ENCODE measurements at regions not wholly inside any gene's neighbourhood (a gene's known extent, or its start where the extent isn't known, plus 50 kb on each side); places are given as distances from the start of the nearest gene placed in this dataset.
A peak's percentile ranks its signal among the peaks of the same experiment; 100 is the strongest.
"Not testable (repeated sequence)": the region's sequence is repeated elsewhere in the genome, so short reads cannot be mapped to it uniquely, and the experiment has no call there.

DNA sequence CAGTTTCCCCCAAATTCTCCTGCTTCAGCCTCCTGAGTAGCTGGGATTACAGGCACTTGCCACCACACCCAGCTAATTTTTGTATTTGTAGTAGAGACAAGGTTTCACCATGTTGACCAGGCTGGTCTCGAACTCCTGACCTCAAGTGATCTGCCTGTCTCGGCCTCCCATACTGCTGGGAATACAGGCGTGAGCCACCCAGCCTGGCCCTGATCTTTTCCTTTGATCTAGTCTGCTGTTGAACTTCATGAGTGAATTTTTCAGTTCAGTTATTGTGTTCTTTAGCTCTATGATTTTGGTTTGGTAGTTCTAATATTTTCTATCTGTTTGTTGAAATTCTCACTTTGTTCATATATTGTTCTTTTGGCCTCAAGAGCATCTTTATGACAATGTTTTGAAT, 83.4 kb upstream of the RAP2C start:
- not testable (repeated sequence) for FAIRE-seq

- FAIRE-seq, result no peak
Observed at GRCh38 chrX:132294776-132295495, 75.7 kb upstream of the RAP2C start.

DNA sequence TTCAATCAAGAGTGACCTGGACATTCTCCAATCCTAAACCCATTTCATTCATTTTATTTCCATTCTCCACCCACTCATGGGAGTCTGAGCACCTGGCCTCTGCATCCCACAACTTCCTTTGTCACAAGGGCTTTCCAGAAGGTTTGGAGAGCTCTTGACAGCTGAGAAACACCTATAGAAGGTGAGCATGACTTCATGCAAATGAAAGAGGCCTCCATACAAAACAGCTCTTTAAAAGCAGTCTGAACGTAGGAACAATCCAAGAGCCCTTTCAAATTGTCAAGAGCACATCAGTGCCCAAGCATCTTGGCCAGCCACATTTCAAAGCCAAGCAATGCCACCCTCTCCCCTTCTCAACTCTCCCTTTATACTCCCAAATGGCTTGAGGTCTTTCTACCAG, 74.9 kb upstream of the RAP2C start:
- FAIRE-seq, result no peak

- FAIRE-seq, result peak; percentile 92
Observed at GRCh38 chrX:132292793-132293192, 73.5 kb upstream of the RAP2C start.

- no peak for FAIRE-seq
Observed at GRCh38 chrX:132277953-132278614, 58.8 kb upstream of the RAP2C start.

GRCh38 chrX:132272826-132273225, 53.6 kb upstream of the RAP2C start:
- FAIRE-seq, result no peak

DNA sequence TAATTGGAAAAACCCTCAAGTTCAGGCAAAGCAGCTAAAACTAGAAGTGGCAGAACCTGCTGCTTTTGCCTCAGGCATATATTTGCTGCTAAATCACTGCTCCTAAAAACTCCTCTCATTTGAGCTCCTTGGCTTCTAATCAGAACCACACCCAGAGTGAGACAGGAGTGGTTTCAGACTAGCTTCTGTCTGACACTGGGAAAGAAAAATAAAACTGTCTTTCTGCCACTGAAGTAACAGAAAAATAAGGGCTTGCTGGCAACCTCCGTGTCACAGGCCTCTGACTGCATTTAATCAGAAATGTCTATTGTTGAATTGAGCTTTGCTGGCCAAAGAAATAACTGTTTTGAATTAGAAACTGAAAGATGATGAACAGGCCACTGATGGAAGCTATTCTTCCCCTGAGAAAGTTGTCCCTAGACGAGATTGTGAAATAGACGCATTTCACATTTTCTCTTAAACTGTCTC, 52.1 kb upstream of the RAP2C start:
- FAIRE-seq, result no peak

GRCh38 chrX:132270699-132271098, 51.5 kb upstream of the RAP2C start:
- no peak for FAIRE-seq

- no peak for FAIRE-seq
Observed at GRCh38 chrX:132270021-132270420, 50.8 kb upstream of the RAP2C start.
